HG03378 (cell line): ENCODE measurements at regions not wholly inside any gene's neighbourhood (a gene's known extent, or its start where the extent isn't known, plus 50 kb on each side); places are given as distances from the start of the nearest gene placed in this dataset.
"Not testable (repeated sequence)": the region's sequence is repeated elsewhere in the genome, so short reads cannot be mapped to it uniquely, and the experiment has no call there.

ENCODE experiments used
- ATAC-seq: cut with Tn5 transposase; IDR thresholded peaks from one replicate; pipeline ENCODE4 v1.9.1; 2021; ENCODE audit warnings: mild to moderate bottlenecking, moderate library complexity; ENCODE audit not compliant: unreplicated experiment

DNA sequence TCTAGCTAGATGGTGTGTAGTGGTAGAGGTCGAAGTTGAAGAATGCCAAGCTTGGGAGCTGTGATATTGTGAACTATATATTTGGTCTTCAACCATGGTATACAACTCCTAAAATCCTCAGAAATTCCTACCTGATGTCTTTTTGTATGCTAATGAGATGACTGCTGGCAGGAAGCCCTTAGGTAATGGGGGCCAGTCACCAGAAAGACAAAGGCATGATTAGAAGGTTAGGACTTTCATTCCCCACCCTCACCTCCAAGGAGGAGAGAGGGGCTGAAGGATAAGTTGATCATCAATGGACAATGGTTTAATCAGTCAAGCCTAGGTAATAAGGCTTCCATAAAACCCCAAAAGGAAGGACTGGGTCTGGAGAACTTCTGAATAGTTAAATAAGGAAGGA is 285.7 kb upstream of the POU5F2 start:
- ATAC-seq: no peak

DNA sequence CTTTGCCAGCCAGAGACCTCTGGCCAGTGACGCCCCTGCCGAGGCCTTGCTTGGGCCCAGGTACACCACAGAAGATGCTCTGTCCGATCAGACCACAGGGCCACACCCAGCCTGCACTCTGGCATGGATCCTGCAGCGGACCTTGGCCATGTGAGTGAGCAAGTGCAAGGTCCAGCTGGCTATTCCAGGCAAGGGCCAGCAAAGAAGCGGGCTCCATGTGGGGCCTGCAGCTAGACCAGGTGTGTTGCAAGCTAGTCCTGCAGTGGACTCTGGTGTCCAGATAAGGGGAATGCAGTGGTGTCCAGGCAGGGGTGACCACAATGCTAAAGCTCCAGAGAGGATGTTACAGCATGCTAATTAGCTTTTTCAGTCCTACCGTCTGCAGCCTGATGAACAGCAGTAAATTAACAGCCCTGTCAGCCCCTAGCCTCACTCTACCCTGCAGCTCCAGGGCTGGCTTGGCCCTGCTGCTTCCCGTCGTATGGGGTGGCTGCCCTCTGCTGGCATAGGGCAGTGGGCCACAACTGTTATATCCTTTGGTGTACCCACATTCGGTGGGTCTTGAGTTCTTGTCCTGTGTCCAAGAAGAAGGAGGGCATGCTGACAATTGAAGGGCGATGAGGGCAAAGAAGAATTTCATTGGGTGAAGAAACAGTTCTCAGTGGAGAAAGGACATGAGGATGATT is 284.5 kb upstream of the POU5F2 start:
- ATAC-seq: no peak

DNA sequence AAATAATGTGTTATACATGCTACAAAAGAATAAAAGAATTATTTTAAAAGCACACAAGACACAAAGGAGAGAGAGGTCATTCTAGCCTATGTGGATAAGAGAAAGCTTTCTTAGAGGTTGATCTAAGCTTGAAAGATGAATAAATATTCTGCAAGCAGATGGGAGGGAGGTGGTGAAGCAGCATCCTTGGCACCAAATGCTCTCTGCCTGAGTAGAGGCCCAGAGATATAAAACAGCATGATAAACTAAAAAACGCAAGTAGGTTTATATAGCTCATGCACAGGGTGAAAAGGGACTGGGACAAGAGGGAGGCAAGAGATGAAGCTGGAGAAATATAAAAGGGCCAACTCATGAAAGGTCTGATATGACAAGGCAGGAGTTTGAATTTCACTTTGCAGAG is 283.2 kb upstream of the POU5F2 start:
- no peak for ATAC-seq

DNA sequence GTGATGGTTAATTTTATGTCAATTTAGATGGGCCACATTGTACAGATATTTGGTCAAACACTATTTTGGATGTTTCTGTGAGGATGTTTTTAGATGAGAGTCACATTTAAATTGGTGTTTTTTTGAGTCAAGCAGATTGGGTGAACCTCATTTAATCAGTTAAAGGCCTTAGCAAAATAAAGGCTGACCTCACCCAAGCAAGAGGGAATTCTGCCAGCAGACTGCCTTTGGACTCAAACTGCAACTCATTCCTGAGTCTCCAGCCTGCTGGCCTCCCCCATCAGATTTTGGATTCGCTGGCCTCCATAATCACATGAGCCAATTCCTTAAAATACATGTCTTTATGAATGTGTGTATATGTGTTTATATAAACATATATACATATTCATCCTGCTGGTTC is 282.7 kb upstream of the POU5F2 start:
- ATAC-seq: no peak

DNA sequence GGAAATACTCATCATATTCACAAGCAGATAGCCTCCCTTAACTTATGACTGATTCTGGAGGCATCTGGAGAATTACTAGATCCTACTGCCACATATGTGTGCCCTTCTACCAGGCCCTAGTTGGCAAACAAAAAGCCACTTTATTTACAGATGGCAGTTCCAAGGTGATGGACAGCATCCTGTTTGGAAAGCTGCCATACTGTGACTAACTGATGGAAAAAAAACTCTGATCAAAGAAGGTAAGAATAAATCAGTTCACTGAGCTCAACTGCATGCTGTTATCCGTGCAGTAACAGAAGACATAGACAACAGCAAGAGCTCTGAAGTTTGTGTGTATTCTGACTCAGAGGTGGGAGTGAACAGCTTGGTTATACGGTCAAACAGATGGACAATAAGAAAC is 279.8 kb upstream of the POU5F2 start:
- ATAC-seq: no peak

DNA sequence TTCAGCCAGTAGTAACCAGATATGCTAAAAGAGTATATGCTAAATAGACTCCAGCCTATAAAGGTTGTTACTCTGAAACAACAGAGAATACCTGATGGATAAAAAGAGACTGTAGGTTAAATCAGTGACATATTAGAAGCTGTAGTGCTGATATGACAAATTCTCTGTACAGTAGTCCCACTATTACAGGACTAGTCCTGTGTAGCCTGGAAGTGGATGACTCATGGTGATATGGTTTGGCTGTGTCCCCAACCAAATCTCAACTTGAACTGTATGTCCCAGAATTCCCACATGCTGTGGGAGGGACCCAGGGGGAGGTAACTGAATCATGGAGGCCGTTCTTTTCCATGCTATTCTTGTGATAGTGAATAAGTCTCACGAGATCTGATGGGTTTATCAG is 276.2 kb upstream of the POU5F2 start:
- ATAC-seq: no peak

DNA sequence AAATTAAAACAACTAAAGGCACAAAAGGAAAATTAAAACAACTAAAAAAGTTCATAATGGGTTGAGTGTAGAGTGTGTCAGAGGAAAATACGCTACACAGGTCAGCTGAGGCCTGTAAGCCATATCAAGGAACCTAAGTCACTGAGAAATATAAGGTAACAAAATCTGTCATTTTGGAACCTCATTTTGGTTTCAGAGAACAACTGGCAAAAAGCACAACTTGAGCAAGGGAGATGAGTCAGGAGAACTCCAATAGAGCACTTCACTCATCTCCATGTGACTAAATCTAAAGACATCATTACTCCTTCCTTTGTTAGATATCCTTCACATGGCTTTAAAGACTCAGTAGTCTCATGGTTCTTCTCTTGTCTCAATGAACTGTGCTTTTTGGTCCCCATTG is 269.4 kb upstream of the POU5F2 start:
- ATAC-seq: no peak

DNA sequence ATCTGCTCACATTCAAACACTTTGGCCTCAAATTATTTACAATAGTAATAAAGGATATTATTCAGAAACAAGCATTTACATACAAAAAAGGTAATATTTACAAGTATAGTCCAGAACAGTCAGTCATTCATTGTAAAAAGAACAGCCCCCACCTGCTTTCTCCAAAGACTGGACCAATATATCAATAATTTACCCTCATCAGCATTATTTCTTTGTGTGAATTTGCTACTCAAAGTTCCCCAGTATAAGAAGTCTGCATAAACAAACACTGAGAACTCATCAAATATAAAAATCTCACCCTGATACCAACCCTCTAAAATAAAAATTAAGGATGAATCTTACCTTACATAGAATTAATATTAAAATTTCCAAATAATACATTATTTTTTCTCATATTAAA is 267.8 kb upstream of the POU5F2 start:
- no peak for ATAC-seq

DNA sequence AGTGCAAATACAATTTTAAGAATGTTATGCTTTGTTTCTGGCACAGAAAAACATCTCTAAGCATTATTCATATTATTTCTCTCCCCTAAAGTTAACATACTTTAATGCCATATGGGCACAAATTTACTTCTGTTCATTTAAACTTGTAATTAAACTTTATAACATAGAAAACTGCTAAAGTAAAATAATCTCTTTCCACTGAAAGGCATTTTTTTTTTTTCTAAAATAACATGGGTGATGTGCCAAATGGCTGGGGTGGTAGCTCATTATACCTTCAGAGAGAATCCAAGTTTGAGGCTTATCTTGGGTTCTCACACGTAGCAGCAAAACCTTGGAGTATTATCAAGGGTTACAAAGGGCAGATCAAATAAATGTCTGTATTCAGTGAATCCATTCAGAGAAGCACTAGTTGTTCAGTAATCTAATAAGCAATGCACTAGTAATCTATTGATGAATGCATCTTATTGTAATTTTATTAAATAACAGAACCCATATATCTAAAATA is 257.6 kb upstream of the POU5F2 start:
- no peak for ATAC-seq

DNA sequence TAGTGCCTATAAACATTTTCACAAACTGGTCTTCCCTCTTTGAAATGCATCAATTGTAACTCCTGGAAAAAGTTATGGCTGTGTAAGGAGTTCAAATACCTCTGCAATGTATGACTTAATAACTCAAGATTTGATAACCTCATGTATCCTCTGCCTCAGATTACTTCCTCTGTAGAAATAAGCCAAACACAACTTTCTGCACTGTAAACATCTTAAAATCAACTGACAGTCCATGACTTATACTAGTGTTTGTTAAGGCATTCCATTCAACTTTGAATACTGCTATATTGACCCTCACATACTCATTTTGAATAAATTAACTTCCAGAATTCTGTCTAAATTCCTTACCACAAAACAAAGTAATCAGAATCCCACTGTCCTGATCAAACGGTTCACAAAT is 256.2 kb upstream of the POU5F2 start:
- ATAC-seq: no peak

DNA sequence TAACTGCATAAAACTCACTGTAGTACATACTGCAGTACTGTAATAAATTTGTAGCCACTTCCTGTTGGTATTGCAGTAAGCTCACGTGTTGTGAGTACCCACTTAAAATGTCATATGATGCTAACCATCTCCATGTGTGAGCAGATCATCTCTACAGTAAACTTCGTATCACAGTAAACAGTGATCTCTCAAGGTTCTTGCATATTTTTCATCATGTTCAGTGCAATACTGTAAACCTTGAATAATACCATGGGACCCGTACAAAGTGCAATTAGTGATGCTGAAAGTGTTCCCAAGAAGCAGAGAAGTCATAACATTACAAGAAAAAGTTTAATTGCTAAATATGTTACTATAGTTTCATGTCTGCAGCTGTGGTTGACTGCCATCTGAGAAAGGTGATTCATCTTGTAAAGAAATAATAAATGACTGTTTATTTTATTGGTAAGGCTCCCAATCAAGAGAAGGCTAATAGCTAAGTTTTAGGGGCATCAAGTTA is 253.8 kb upstream of the POU5F2 start:
- ATAC-seq: peak; percentile 52

DNA sequence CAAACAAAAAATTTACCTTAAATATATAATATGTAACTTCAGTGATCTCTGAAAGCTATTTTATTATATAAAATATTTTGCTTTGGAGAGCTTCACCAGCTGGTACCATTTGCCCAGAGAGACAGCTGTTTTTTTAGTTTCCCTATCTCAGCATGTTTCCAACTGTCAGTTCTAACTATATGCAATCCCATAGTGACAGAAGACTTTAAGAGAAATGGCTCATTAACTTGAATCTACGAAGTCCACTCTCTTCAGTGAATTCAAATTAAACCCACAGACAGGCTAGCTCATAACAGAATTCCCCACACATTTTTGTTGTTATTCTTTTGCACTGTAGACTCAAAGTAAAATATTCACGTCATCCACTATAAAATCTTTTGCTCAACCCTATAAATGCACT is 251.8 kb upstream of the POU5F2 start:
- no peak for ATAC-seq

DNA sequence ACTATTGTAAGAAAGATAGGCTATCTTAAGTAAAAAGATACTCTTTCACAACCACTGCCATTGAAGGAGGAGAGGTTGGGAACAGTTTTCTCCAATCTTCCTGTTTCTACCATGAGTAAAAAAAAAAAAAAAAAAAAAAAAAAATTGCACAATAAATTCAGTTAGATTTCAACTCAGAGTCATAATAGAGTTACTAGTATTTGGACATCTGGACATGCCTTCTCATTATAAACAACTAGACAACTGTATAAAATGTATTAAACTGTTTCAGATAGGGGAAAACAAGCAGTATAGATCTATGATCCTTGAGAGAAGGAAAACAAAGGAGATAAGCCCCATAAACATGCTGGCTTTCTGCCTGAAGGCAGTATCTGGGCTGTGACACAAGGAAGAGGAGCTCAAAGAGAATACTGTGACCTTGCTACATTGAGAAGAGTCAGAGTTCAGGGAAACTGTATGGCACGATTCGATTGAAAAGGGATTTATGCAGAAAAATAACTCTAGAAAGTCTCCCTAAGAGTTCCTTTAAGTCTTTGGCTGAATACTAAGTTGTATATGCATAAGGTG is 249.2 kb upstream of the POU5F2 start:
- ATAC-seq: no peak

DNA sequence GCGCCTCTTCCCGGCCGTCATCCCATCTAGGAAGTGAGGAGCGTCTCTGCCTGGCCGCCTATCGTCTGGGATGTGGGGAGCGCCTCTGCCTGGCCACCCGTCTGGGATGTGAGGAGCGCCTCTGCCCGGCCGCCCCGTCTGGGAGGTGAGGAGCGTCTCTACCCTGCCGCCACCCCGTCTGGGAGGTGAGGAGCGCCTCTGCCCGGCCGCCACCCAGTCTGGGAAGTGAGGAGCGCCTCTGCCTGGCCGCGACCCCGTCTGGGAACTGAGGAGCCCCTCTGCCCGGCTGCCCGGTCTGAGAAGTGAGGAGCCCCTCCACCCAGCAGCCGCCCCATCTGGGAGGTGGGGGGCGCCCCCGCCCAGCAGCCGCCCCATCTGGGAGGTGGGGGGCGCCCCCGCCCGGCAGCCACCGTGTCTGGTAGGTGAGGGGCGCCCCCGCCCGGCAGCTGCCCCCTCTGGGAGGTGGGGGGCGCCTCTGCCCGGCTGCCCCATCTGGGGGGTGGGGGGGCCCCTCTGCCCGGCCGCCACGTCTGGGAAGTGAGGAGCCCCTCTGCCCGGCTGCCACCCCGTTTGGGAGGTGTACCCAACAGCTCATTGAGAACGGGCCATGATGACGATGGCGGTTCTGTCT is 244.7 kb upstream of the POU5F2 start:
- not testable (repeated sequence) for ATAC-seq

DNA sequence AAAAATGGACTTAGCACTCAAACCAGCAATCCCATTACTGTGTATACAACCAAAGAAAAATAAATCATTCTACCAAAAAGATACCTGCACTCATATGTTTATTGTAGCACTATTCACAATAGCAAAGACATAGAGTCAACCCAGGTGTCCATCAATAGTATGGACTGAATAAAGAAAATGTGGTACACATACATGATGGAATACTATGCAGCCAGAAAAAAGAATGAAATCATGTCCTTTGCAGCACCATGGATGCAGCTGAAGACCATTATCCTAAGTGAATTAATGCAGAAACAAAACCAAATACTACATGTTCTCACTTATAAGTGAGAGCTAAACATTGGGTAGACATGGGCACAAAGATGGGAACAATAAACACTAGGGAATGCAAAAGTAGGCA is 236.8 kb upstream of the POU5F2 start:
- no peak for ATAC-seq

DNA sequence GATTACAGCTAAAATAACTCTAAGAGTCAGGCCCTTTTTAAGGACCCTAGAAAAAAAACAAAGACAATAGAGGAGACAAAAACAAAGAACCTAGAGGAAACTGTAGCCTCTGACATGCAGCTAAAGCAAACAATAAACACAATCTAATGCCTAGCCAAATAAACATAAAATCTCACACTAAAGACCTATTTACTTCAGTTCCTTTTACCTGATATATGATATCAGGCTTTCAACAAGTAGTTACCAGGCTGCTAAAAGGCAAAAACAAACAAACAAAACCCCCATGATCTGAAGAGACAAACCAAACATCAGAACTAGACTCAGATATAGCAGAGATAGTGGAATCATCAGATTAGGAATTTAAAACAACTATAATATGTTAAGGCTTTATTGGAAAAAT is 226.5 kb upstream of the POU5F2 start:
- ATAC-seq: no peak

DNA sequence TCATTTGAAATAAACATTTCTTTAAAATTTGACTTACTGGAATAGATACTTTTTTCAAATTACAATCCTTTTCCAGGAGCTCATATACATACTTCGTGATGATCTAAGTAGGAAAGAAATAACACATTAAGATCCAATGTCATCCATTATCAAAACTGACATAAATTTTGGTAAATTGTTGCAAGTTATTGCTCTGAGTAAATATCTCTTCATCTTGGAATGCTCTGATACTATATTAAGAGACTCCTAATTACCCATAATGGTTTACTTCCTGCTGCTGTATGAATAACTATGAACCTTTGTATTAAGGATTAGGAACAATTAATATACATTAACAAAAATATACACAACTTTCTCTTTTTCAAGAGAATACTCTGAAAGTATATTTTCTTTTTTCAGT is 223.0 kb upstream of the POU5F2 start:
- ATAC-seq: no peak

DNA sequence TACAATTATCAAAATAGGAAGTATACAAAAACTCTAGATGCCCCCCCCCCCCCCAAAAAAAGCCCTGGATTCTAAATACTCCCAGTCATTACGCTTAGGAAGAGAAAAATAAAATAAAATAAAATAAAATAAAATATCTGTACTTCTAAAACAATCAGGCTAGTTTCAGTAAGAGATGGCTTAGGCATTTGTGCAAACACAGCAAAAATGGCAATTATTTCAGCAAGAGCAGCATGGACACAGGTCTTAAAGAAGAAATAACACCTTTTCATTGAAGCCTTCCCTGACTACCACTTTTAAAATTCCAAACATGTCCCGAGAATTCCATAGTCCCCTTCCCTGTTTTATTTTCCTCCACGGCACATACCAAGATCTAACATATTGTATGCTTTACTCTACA is 218.6 kb upstream of the POU5F2 start:
- ATAC-seq: no peak

DNA sequence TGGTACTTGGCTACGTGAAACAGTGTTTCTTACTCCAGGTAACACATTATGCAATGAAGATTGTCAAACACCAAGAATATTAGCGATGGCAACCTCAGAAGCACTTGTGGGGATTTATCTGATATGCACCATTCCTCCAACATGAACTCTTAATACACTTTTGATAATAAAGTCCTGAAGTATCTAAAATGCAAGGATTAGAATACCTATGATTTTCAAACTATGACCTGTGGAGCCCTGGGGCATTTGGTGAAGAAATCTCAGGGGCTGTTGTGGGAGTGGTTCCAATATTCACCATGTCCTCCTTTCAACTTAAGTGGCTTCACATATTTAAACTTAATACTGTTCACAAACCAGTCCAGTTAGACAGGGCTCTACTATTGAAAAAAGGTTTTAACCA is 214.6 kb upstream of the POU5F2 start:
- no peak for ATAC-seq

DNA sequence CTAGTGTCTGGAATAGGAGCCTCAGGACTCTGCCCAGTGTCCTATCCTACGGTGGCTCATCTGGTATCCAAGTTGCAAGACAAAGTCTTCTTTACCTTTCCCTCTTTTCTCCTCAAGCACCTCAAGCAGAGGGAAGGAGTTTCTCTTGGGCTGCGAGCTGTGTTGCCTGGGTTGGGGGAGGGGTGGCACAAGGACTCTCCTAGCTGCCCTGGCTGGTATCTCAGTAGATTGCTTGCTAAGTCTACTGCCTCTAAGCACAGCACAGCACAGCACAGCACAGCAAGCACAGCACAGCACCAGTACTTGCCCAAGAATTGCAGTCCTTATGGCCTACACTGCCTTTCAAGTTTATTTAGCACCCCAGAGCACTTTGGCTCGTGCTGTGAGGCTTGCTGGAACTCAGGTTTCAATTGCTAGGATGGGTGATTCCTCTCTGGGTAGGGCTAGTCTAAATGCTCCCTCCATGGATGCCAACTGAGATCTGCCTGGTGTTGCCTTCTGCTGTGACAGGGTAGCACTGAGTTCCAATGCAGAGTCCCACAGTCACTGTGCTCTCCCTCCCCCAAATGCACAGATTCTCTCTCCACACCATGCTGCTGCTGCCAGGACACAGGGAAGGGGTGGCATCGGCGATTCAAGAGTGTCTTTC is 213.1 kb upstream of the POU5F2 start:
- no peak for ATAC-seq

DNA sequence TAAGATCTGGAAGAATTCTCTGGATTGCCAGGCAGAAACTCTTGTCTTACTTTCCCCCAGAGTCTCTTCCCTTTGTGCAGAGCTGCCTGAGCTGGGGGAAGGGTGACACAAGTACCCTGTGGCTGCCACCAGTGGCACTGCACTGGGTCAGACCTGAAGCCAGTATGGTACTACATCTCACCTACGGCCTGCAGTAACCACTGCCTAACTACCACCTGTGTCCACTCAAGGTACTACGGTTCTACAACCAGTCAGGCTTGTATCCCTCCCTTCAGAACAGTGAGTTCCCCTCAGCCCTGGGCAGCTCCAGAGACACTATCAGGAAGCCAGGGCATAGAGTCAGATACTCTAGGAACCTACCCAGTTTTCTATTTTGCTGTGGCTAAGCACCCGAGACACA is 212.0 kb upstream of the POU5F2 start:
- no peak for ATAC-seq

DNA sequence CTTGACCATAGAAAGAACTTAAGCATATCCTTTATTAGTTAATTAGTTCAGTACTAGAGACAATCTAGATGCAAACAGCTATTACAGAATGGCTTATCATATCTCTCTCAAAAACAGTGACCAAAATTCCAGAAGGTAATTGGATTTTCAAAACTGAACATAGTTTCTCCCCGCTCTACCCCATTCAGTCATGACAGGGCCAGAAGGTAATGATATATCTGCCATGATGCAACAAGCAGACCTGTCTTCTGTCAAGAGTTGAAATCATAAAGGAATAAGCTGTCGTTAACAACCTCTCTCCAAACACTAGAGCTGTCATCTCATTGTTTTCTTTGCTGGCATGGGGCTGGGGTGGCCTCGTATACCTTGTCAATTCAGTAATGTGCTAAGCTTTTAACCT is 200.5 kb upstream of the POU5F2 start:
- no peak for ATAC-seq
